WERI-Rb-1 (cell line): ENCODE measurements at regions not wholly inside any gene's neighbourhood (a gene's known extent, or its start where the extent isn't known, plus 50 kb on each side); places are given as distances from the start of the nearest gene placed in this dataset.

Source experiments
- DNase-seq: peaks from one replicate; pipeline ENCODE4 v3.0.0-alpha.2; 2020
- H3K27ac ChIP-seq: fragments of 250-450 bp; sonication (Bioruptor Pico); 2 replicates; pipeline ENCODE4 v1.5.1; 2020; ENCODE audit warnings: mild to moderate bottlenecking, moderate library complexity
- H3K27me3 ChIP-seq: fragments of 250-450 bp; sonication (Bioruptor Pico); 2 replicates; pipeline ENCODE4 v1.5.1; 2021; ENCODE audit warnings: mild to moderate bottlenecking, low read depth, moderate library complexity; ENCODE audit not compliant: insufficient read depth, severe bottlenecking
- H3K36me3 ChIP-seq: fragments of 250-450 bp; sonication (Bioruptor Pico); 2 replicates; pipeline ENCODE4 v1.5.1; 2020; ENCODE audit warnings: mild to moderate bottlenecking, moderate library complexity
- H3K4me3 ChIP-seq: 2 replicates; pipeline ENCODE4 v1.5.1; 2011; ENCODE audit warnings: low read depth, mild to moderate bottlenecking, control low read depth, low read length
- H3K9me3 ChIP-seq: fragments of 250-450 bp; sonication (Bioruptor Pico); 2 replicates; pipeline ENCODE4 v1.5.1; 2021; ENCODE audit warnings: mild to moderate bottlenecking, moderate library complexity; ENCODE audit not compliant: severe bottlenecking
- TF ChIP-seq, protein P1 (sequence below): IDR thresholded peaks from 2 replicates; pipeline ENCODE4 v1.5.1; 2011; ENCODE audit warnings: low read depth, mild to moderate bottlenecking, control low read depth, inconsistent platforms, low read length

GRCh38 chr12:25864306-25865276 is 93.9 kb upstream of the RASSF8 start:
- Histone ChIP-seq H3K36me3 (no peaks in the 10 kb centered on the region), H3K4me3 (no peak overlapping the region), H3K27ac (no peak overlapping the region), H3K9me3 (no peaks in the 10 kb centered on the region), H3K27me3 (no peaks in the 10 kb centered on the region)
- no peak for DNase-seq
- TF ChIP-seq, protein P1, sequence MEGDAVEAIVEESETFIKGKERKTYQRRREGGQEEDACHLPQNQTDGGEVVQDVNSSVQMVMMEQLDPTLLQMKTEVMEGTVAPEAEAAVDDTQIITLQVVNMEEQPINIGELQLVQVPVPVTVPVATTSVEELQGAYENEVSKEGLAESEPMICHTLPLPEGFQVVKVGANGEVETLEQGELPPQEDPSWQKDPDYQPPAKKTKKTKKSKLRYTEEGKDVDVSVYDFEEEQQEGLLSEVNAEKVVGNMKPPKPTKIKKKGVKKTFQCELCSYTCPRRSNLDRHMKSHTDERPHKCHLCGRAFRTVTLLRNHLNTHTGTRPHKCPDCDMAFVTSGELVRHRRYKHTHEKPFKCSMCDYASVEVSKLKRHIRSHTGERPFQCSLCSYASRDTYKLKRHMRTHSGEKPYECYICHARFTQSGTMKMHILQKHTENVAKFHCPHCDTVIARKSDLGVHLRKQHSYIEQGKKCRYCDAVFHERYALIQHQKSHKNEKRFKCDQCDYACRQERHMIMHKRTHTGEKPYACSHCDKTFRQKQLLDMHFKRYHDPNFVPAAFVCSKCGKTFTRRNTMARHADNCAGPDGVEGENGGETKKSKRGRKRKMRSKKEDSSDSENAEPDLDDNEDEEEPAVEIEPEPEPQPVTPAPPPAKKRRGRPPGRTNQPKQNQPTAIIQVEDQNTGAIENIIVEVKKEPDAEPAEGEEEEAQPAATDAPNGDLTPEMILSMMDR = no peak

DNA sequence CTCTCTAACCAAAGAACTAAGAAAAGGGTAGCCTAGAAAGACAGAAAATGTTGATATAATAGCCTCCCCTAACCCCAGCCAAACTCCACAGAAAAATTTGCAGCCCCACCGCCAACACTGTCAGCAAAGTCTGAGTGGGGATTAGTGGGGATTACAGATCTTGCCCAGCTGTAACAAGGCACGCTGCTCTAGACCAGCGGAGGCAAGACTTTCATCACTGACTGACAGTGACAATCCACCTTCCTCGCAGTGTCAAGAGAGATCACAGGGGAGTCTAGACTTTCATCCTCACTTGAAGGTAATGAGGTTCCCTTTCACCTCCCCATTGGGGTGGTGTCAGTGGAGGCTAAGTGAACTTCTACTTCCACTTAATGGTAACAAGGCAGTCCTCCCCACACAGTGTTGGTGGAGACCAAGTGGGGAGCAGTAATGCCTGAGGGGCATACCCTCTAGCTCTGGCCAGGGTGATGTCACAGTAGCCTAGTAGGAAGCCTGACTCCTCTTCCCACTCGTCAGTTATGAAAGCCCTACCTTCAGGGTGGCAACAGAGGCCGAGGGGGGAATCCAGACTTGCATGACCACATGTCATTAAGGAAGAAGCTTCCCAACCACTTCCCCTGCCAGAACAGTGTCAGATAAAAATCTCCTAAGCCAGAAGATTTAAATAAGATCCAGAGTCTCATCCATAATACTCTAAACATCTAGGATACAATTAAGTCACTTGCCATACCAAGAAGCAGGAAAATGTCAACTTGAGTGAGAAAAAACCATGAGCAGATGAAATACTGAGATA is 91.7 kb upstream of the RASSF8 start:
- H3K27ac ChIP-seq = peak overlapping the region; percentile 93
- TF ChIP-seq, protein P1 = no peak
- DNase-seq = peak; percentile 85
- no peaks in the 10 kb centered on the region for H3K36me3 ChIP-seq
- no peaks in the 10 kb centered on the region for H3K27me3 ChIP-seq
- H3K4me3 ChIP-seq = peak overlapping the region; percentile 14
- no peaks in the 10 kb centered on the region for H3K9me3 ChIP-seq

DNA sequence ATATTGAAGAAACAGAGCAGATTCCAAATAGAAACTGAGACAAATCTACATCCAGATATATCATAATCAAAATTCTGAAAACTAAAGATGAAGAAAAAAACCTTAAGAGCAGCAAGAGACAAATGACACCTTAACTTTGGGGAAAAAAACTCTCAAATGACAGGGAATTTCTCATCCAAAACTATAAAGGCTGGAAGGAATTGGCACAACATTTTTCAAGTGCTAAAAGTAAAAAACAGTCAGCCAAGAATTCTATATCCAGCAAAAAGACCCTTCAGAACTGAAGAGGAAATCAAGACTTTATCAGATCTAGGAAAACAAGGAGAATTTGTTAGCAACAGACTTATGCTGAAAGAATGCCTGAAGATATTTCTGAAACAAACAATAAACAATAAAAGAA is 90.3 kb upstream of the RASSF8 start:
- Histone ChIP-seq H3K36me3 (no peaks in the 10 kb centered on the region), H3K4me3 (no peak overlapping the region)
- no peak for DNase-seq

DNA sequence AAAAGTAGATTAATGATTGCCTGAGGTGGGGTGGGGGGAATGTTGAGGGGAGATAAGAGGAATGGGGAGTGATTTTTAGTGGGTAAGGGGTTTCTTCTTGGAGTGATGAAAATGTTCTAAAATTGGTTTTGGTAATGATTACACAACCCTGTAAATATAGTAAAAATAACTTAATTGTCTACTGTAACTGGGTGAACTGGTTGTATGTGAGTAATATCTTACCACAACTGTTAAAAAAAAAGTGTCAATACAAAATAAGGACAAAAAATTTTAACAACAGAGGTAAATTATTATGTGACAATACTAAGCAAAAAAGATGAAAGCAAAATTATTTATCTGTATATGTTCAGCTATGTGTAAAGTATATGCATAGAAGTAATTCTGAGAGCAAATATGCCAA is 86.3 kb upstream of the RASSF8 start:
- H3K9me3 ChIP-seq = no peaks in the 10 kb centered on the region
- TF ChIP-seq, protein P1 = no peak
- no peaks in the 10 kb centered on the region for H3K27me3 ChIP-seq
- no peaks in the 10 kb centered on the region for H3K36me3 ChIP-seq
- H3K27ac ChIP-seq = no peak overlapping the region
- no peak for DNase-seq
- H3K4me3 ChIP-seq = no peak overlapping the region

More for the DNA sequence above, 90.3 kb upstream of the RASSF8 start:
- H3K27me3 ChIP-seq = no peaks in the 10 kb centered on the region
- TF ChIP-seq, protein P1 = no peak
- H3K9me3 ChIP-seq = no peaks in the 10 kb centered on the region
- no peak overlapping the region for H3K27ac ChIP-seq

GRCh38 chr12:25875661-25876060 is 82.8 kb upstream of the RASSF8 start:
- TF ChIP-seq, protein P1 = no peak
- Histone ChIP-seq H3K27me3 (no peaks in the 10 kb centered on the region), H3K27ac (no peak overlapping the region), H3K4me3 (no peak overlapping the region), H3K9me3 (no peaks in the 10 kb centered on the region), H3K36me3 (no peaks in the 10 kb centered on the region)
- no peak for DNase-seq
